Testis (tissue), 2 donors: ENCODE measurements at regions not wholly inside any gene's neighbourhood (a gene's known extent, or its start where the extent isn't known, plus 50 kb on each side); places are given as distances from the start of the nearest gene placed in this dataset.

Experiments
- DNase-seq: peaks from one replicate; pipeline ENCODE4 v3.0.0-alpha.2; 2019
- H3K27ac ChIP-seq, 2 donors: fragments of 200-600 bp; sonication (generic); one replicate each; pipeline ENCODE4 v1.5.1; 2019
- H3K27me3 ChIP-seq: fragments of 200-600 bp; sonication (generic); one replicate; pipeline ENCODE4 v1.5.1; 2019
- H3K36me3 ChIP-seq: fragments of 200-600 bp; sonication (generic); one replicate; pipeline ENCODE4 v1.5.1; 2017; ENCODE audit warnings: low read depth; ENCODE audit errors: missing control alignments
- H3K4me1 ChIP-seq: fragments of 200-600 bp; sonication (generic); one replicate; pipeline ENCODE4 v1.5.1; 2019
- H3K4me3 ChIP-seq, 2 donors: fragments of 200-600 bp; sonication (generic); one replicate each; pipeline ENCODE4 v1.5.1; 2017 to 2019
- H3K9me3 ChIP-seq: fragments of 200-600 bp; sonication (generic); one replicate; pipeline ENCODE4 v1.5.1; 2017
- POLR2A ChIP-seq: fragments of 450-650 bp; IDR thresholded peaks from one replicate; pipeline ENCODE4 v1.6.1; 2017; ENCODE audit warnings: antibody characterized with exemption, mild to moderate bottlenecking, moderate library complexity
- WGBS, 2 donors: methylation state at CpG; one replicate each; pipeline ENCODE4 v1.1.5; 2018; 5-methylcytosine and 5-hydroxymethylcytosine counted together
- intact Hi-C: fragments of 100-400 bp; cut with DNase I; formaldehyde crosslinking; loops from one replicate; pipeline ENCODE4 v1.15.1; 2023; ENCODE audit warnings: low total_unique reads
- TF ChIP-seq, protein P1 (sequence below), 3 experiments: fragments of 450-650 bp in 2 of 3; fragments of 200-600 bp in 1 of 3; sonication (generic) in 1 of 3; IDR thresholded peaks; one replicate each; pipeline ENCODE4 v1.5.1; 2016 to 2019; ENCODE audit warnings: antibody characterized with exemption in 3 of 3, mild to moderate bottlenecking in 2 of 3, moderate library complexity in 1 of 3

- H3K9me3 ChIP-seq, result no peaks in the 10 kb centered on the region
- WGBS, 2 donors, result 61 to 75% methylated on average over 5 of the region's 5 CpGs
- H3K36me3 ChIP-seq, result no peaks in the 10 kb centered on the region
- intact Hi-C loops, result no loop called here
- no peak overlapping the region for H3K4me3 ChIP-seq
- TF ChIP-seq, protein P1, sequence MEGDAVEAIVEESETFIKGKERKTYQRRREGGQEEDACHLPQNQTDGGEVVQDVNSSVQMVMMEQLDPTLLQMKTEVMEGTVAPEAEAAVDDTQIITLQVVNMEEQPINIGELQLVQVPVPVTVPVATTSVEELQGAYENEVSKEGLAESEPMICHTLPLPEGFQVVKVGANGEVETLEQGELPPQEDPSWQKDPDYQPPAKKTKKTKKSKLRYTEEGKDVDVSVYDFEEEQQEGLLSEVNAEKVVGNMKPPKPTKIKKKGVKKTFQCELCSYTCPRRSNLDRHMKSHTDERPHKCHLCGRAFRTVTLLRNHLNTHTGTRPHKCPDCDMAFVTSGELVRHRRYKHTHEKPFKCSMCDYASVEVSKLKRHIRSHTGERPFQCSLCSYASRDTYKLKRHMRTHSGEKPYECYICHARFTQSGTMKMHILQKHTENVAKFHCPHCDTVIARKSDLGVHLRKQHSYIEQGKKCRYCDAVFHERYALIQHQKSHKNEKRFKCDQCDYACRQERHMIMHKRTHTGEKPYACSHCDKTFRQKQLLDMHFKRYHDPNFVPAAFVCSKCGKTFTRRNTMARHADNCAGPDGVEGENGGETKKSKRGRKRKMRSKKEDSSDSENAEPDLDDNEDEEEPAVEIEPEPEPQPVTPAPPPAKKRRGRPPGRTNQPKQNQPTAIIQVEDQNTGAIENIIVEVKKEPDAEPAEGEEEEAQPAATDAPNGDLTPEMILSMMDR (IDR thresholded peaks at IDR 0.05), result no peak
- no peak for TF ChIP-seq POLR2A
- no peaks in the 10 kb centered on the region for H3K27me3 ChIP-seq
- no peak overlapping the region for H3K27ac ChIP-seq
- no peaks in the 10 kb centered on the region for H3K4me1 ChIP-seq
- DNase-seq, result no peak
Observed at GRCh38 chr21:16046656-16047330, 317.0 kb downstream of the USP25 start.

- WGBS, 2 donors, result 64 to 73% methylated on average over 3 of the region's 3 CpGs
- TF ChIP-seq, protein P1 (IDR thresholded peaks at IDR 0.05), result no peak
- TF ChIP-seq POLR2A, result no peak
- DNase-seq, result no peak
- Histone ChIP-seq H3K27me3 (no peaks in the 10 kb centered on the region), H3K36me3 (no peaks in the 10 kb centered on the region), H3K4me3 (no peak overlapping the region), H3K27ac (no peak overlapping the region), H3K4me1 (no peaks in the 10 kb centered on the region), H3K9me3 (no peaks in the 10 kb centered on the region)
- intact Hi-C loops, result no loop called here
Observed at GRCh38 chr21:16047904-16048303, 318.1 kb downstream of the USP25 start.

GRCh38 chr21:16055014-16055413 is 325.2 kb downstream of the USP25 start:
- no peak overlapping the region for H3K27ac ChIP-seq
- WGBS, 2 donors, result 95 to 100% methylated on average over 1 of the region's 1 CpG
- no peak for TF ChIP-seq POLR2A
- TF ChIP-seq, protein P1 (IDR thresholded peaks at IDR 0.05), result no peak
- no peak for DNase-seq
- no peaks in the 10 kb centered on the region for H3K36me3 ChIP-seq
- H3K4me1 ChIP-seq, result no peaks in the 10 kb centered on the region
- H3K27me3 ChIP-seq, result no peaks in the 10 kb centered on the region
- no peaks in the 10 kb centered on the region for H3K9me3 ChIP-seq
- no peak overlapping the region for H3K4me3 ChIP-seq
- intact Hi-C loops, result no loop called here

- Histone ChIP-seq H3K27me3 (no peaks in the 10 kb centered on the region), H3K4me1 (no peaks in the 10 kb centered on the region), H3K9me3 (no peaks in the 10 kb centered on the region), H3K4me3 (no peak overlapping the region), H3K27ac (no peak overlapping the region), H3K36me3 (no peaks in the 10 kb centered on the region)
- TF ChIP-seq POLR2A, result no peak
- TF ChIP-seq, protein P1 (IDR thresholded peaks at IDR 0.05), result no peak
- intact Hi-C loops, result no loop called here
- DNase-seq, result no peak
Observed at GRCh38 chr21:16058896-16059295, 329.1 kb downstream of the USP25 start.

DNA sequence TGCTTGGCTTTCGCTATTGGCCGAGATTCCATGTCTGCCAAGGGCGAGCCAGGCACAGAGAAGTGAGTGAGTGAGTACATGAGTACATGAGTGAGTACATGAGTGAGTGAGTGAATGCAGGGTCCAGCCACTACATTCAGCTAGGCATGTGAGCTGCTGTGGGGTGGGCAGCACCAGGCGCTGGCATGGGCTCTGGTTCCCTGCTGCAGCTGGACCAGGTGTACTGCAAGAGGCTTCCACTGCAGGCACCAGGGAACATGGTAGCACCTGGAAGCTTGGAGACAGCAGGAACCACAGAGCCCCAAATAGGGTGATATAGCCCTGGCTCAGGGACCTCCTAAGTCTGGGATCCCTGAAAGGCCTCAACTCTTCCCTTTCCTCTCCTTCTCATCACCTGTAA is 330.2 kb downstream of the USP25 start:
- Histone ChIP-seq H3K27me3 (no peaks in the 10 kb centered on the region), H3K36me3 (no peaks in the 10 kb centered on the region), H3K9me3 (no peaks in the 10 kb centered on the region), H3K27ac (no peak overlapping the region), H3K4me1 (no peaks in the 10 kb centered on the region), H3K4me3 (no peak overlapping the region)
- no peak for DNase-seq
- 80 to 92% methylated on average over 1 to 4 of the region's 4 CpGs for WGBS, 2 donors
- TF ChIP-seq, protein P1 (IDR thresholded peaks at IDR 0.05), result no peak
- no peak for TF ChIP-seq POLR2A
- intact Hi-C loops, result no loop called here
